ENCODE measurements at regions not wholly inside any gene's neighbourhood (a gene's known extent, or its start where the extent isn't known, plus 50 kb on each side); places are given as distances from the start of the nearest gene placed in this dataset.

GRCh38 chr5:59976342-59976741 lies 82.8 kb upstream of the PDE4D start:
- Histone ChIP-seq H3K4me2 (ENCODE audit: low read depth, low read length) (no peak overlapping the region), H3K18ac (ENCODE audit: low read depth, low read length) (no peak overlapping the region), H2AFZ (replicated peaks; ENCODE audit: low read length, poor library complexity) (no peak overlapping the region), H2AK9ac (replicated peaks; ENCODE audit: low read depth, low read length, poor library complexity) (no peak overlapping the region), H3K14ac (replicated peaks; ENCODE audit: low read depth, low read length) (no peak overlapping the region), H2BK15ac (ENCODE audit: low read depth, low read length) (no peak overlapping the region), H2BK5ac (ENCODE audit: low read depth, low read length, poor library complexity, severe bottlenecking) (no peak overlapping the region), H3K4ac (ENCODE audit: low read depth, low read length) (no peak overlapping the region), H2AK5ac (ENCODE audit: low read depth, low read length) (no peak overlapping the region), H3K56ac (ENCODE audit: extremely low read depth, insufficient read depth, low read length) (no peak overlapping the region), H3K4me3 (ENCODE audit: insufficient read depth, low read depth, low read length) (no peak overlapping the region), H4K20me1 (ENCODE audit: insufficient read depth, low read length) (no peaks in the 10 kb centered on the region), H3K27ac (ENCODE audit: insufficient read depth, low read length) (no peak overlapping the region), H4K8ac (ENCODE audit: low read depth in 2 of 2, low read length in 2 of 2) (no peak overlapping the region), H2BK20ac (ENCODE audit: low read depth, low read length) (no peak overlapping the region), H3K79me1 (ENCODE audit: low read depth in 1 of 2, low read length in 2 of 2) (no peaks in the 10 kb centered on the region), H3K27me3 (ENCODE audit: control insufficient read depth, insufficient read depth, low read length) (no peaks in the 10 kb centered on the region), H3K9me1 (ENCODE audit: insufficient read depth, low read length) (no peaks in the 10 kb centered on the region), H3K9ac (ENCODE audit: low read depth, low read length) (no peak overlapping the region), H3K23ac (ENCODE audit: low read depth, low read length) (no peak overlapping the region), H2BK120ac (ENCODE audit: low read depth, low read length) (no peak overlapping the region), H3K4me1 (ENCODE audit: control insufficient read depth, insufficient read depth, low read length) (no peaks in the 10 kb centered on the region), H4K91ac (ENCODE audit: insufficient read depth, low read depth, low read length) (no peak overlapping the region), H4K5ac (ENCODE audit: low read depth, low read length) (no peak overlapping the region), H3K9me3 (ENCODE audit: control insufficient read depth, insufficient read depth, low read length) (no peaks in the 10 kb centered on the region), H3K36me3 (ENCODE audit: control insufficient read depth, insufficient read depth, low read length) (no peaks in the 10 kb centered on the region)
- no peak for ATAC-seq (ENCODE audit: low read depth)
- no TSS peak for BruUV-seq (replicated peaks)
- dilution Hi-C loops (cut with HindIII; ENCODE audit: low sequenced_read_pairs, unreplicated experiment): no loop called here
- in situ Hi-C loops (cut with MboI; ENCODE audit: low sequenced_read_pairs): no loop called here
- POLR2A ChIA-PET (ENCODE audit: unreplicated experiment): no interaction called here
- CTCF ChIA-PET: no interaction called here
- no peak for DNase-seq
- TF ChIP-seq CEBPB (IDR thresholded peaks at IDR 0.05; ENCODE audit: low read depth, low read length) (no peak), SMC3 (IDR thresholded peaks at IDR 0.05; ENCODE audit: low read depth, low read length) (no peak), FOS (IDR thresholded peaks at IDR 0.05; ENCODE audit: low read depth, low read length) (no peak), MAZ (IDR thresholded peaks at IDR 0.05; ENCODE audit: borderline replicate concordance, low read depth, low read length) (no peak), MAFK (IDR thresholded peaks at IDR 0.05; ENCODE audit: low read depth, low read length) (no peak), POLR2A (IDR thresholded peaks at IDR 0.05; ENCODE audit: low read depth, low read length) (no peak), BHLHE40 (IDR thresholded peaks at IDR 0.05; ENCODE audit: low read depth, low read length) (no peak), NFE2L2 (IDR thresholded peaks at IDR 0.05; ENCODE audit: low read depth, low read length) (no peak), RFX5 (IDR thresholded peaks at IDR 0.05; ENCODE audit: low read depth, low read length) (no peak), CTCF (conservative IDR thresholded peaks at IDR 0.05; ENCODE audit: low read depth, low read length) (no peak), MXI1 (IDR thresholded peaks at IDR 0.05; ENCODE audit: borderline replicate concordance, low read depth, low read length) (no peak), RCOR1 (IDR thresholded peaks at IDR 0.05; ENCODE audit: insufficient replicate concordance, low read length) (no peak), USF2 (IDR thresholded peaks at IDR 0.05; ENCODE audit: low read depth, low read length) (no peak), RAD21 (IDR thresholded peaks at IDR 0.05; ENCODE audit: low read length) (no peak), CHD1 (IDR thresholded peaks at IDR 0.05; ENCODE audit: low read depth, low read length) (no peak), ELK1 (IDR thresholded peaks at IDR 0.05; ENCODE audit: borderline replicate concordance, low read depth, low read length) (no peak)
- intact Hi-C loops (cut with micrococcal nuclease): no loop called here
- WGBS, 2 experiments (ENCODE audit: extremely low coverage in 2 of 2, insufficient read length in 1 of 2): no CpG with 5 or more reads among the region's 1 CpG
